Heart left ventricle (tissue), 13 donors: ENCODE measurements at regions not wholly inside any gene's neighbourhood (a gene's known extent, or its start where the extent isn't known, plus 50 kb on each side); places are given as distances from the start of the nearest gene placed in this dataset.

Source experiments
- POLR2A ChIP-seq, 2 donors: fragments of 450-650 bp; IDR thresholded peaks; one replicate each; pipeline ENCODE4 v1.6.1; 2017; ENCODE audit warnings: antibody characterized with exemption in 2 of 2, mild to moderate bottlenecking in 2 of 2, moderate library complexity in 2 of 2
- TF ChIP-seq, protein P1 (sequence below), 12 donors: fragments of 200-600 bp; sonication (generic) in 4 of 12; IDR thresholded peaks; one replicate each; pipeline versions ENCODE4 v1.5.0 to v1.8.0; 2018 to 2022; ENCODE audit warnings: antibody characterized with exemption in 12 of 12, mild to moderate bottlenecking in 5 of 12
- donor health status: ischemic (EF 13 %, LVEDD 7.1; RV severe dilation, severe dysfunction).
- donor health status: DM: no; HTN: yes; CAD: no.
- donor health status: DM: no; HTN: no; CAD: no.
- donor health status: ischemic (EF 25% LVEDD 6.9; RV normal size, moderate dysfunction).
- donor health status: ischemic (EF 25% LVEDD 5.7; RV mildly dilated, moderate dysfunction).
- donor health status: ischemic (EF 35%, LVEDD 5.7; RV mildly dilated, moderate dysfunction).
- donor health status: nonischemic (EF 11% LVEDD 7.7; RV severe dilation, severe dysfunction).
- donor health status: DM: yes; HTN: yes; CAD: no.
- donor health status: PGD.
- donor health status: ischemic (EF 29% LVEDD 5.4; RV normal size, mild dysfunction).
- donor health status: nonischemic (EF 23%, LVEDD 6.1; RV moderate dilation, normal function).

DNA sequence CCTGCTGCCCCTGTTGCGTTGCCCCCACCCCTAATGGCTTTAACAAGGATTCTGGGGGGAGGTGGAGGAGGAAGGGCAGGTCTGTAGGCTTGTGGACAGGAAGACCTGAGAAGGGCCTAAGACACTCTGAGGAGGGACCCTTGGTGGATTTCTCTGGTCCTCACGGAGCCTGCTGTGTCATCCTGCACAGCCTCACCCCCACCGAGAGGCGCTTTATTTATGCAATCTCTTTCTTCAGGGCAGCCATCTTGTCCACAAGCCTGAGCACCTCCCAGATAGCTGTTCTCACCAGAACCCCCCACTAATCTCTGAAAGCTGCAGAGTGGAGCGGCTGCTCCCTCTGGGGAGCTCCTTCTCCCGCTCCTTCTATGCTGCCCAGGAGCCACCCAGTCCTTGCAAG is 59.3 kb upstream of the MLN start:
- TF ChIP-seq, protein P1, sequence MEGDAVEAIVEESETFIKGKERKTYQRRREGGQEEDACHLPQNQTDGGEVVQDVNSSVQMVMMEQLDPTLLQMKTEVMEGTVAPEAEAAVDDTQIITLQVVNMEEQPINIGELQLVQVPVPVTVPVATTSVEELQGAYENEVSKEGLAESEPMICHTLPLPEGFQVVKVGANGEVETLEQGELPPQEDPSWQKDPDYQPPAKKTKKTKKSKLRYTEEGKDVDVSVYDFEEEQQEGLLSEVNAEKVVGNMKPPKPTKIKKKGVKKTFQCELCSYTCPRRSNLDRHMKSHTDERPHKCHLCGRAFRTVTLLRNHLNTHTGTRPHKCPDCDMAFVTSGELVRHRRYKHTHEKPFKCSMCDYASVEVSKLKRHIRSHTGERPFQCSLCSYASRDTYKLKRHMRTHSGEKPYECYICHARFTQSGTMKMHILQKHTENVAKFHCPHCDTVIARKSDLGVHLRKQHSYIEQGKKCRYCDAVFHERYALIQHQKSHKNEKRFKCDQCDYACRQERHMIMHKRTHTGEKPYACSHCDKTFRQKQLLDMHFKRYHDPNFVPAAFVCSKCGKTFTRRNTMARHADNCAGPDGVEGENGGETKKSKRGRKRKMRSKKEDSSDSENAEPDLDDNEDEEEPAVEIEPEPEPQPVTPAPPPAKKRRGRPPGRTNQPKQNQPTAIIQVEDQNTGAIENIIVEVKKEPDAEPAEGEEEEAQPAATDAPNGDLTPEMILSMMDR (IDR thresholded peaks at IDR 0.05) = no peak
- no peak for TF ChIP-seq POLR2A (IDR thresholded peaks at IDR 0.05)
